GM06990 (cell line): ENCODE measurements at regions not wholly inside any gene's neighbourhood (a gene's known extent, or its start where the extent isn't known, plus 50 kb on each side); places are given as distances from the start of the nearest gene placed in this dataset.

Source experiments
- DNase-seq: peaks from one replicate; pipeline ENCODE4 v3.0.0-alpha.2; 2011; ENCODE audit not compliant: insufficient read length; ENCODE audit errors: extremely low read depth
- H3K27me3 ChIP-seq: replicated peaks from 2 replicates; pipeline ENCODE4 v1.6.0; 2011; ENCODE audit warnings: low read length; ENCODE audit not compliant: control insufficient read depth, insufficient read depth
- H3K36me3 ChIP-seq: 2 replicates; pipeline ENCODE4 v1.5.1; 2011; ENCODE audit warnings: low read length; ENCODE audit not compliant: control insufficient read depth, insufficient read depth
- H3K4me3 ChIP-seq: replicated peaks from 2 replicates; pipeline ENCODE4 v1.5.1; 2011; ENCODE audit warnings: low read depth, mild to moderate bottlenecking, control low read depth, low read length
- TF ChIP-seq, protein P1 (sequence below): IDR thresholded peaks from 2 replicates; pipeline ENCODE4 v1.5.1; 2011; ENCODE audit warnings: low read length, control low read depth, mild to moderate bottlenecking, inconsistent platforms; ENCODE audit not compliant: insufficient read depth, poor library complexity, severe bottlenecking

GRCh38 chr22:44554411-44554810, 56.4 kb upstream of the RTL6 start:
- TF ChIP-seq, protein P1, sequence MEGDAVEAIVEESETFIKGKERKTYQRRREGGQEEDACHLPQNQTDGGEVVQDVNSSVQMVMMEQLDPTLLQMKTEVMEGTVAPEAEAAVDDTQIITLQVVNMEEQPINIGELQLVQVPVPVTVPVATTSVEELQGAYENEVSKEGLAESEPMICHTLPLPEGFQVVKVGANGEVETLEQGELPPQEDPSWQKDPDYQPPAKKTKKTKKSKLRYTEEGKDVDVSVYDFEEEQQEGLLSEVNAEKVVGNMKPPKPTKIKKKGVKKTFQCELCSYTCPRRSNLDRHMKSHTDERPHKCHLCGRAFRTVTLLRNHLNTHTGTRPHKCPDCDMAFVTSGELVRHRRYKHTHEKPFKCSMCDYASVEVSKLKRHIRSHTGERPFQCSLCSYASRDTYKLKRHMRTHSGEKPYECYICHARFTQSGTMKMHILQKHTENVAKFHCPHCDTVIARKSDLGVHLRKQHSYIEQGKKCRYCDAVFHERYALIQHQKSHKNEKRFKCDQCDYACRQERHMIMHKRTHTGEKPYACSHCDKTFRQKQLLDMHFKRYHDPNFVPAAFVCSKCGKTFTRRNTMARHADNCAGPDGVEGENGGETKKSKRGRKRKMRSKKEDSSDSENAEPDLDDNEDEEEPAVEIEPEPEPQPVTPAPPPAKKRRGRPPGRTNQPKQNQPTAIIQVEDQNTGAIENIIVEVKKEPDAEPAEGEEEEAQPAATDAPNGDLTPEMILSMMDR: no peak
- DNase-seq: no peak
- Histone ChIP-seq H3K4me3 (no peak overlapping the region), H3K36me3 (no peaks in the 10 kb centered on the region), H3K27me3 (no peaks in the 10 kb centered on the region)

GRCh38 chr22:44550711-44551491, 52.9 kb upstream of the RTL6 start:
- H3K4me3 ChIP-seq: no peak overlapping the region
- H3K36me3 ChIP-seq: no peaks in the 10 kb centered on the region
- TF ChIP-seq, protein P1: no peak
- H3K27me3 ChIP-seq: no peaks in the 10 kb centered on the region
- DNase-seq: peak; percentile 57

DNA sequence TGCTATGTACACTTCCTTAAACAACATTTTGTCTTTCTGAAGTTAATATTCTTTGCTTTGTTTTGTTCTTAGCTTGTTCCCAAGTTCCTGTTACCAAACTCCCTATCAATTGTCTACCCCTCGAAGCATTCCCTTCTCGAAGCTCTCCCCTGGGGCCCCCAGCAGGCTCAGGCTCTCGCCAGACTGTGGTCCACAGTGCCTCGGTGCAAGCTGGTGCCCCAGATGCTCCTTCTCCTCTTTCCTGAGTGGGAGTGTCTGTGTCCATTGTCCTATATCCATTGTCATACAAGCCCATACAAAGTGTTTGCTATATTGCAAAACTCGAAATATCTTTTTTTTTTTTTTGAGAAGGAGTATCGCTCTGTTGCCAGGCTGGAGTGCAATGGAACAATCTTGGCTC, 51.7 kb upstream of the RTL6 start:
- Histone ChIP-seq H3K4me3 (no peak overlapping the region), H3K27me3 (no peaks in the 10 kb centered on the region; the same call in 1 of the 2 replicates), H3K36me3 (no peaks in the 10 kb centered on the region)
- TF ChIP-seq, protein P1: no peak
- no peak for DNase-seq

GRCh38 chr22:44548981-44549380, 50.9 kb upstream of the RTL6 start:
- TF ChIP-seq, protein P1: no peak
- no peak for DNase-seq
- Histone ChIP-seq H3K4me3 (no peak overlapping the region), H3K36me3 (no peaks in the 10 kb centered on the region), H3K27me3 (no peaks in the 10 kb centered on the region; the same call in 1 of the 2 replicates)
